HG03520 (cell line): ENCODE measurements at regions not wholly inside any gene's neighbourhood (a gene's known extent, or its start where the extent isn't known, plus 50 kb on each side); places are given as distances from the start of the nearest gene placed in this dataset.

Experiments
- ATAC-seq: cut with Tn5 transposase; IDR thresholded peaks from one replicate; pipeline ENCODE4 v1.9.1; 2021; ENCODE audit warnings: mild to moderate bottlenecking, moderate library complexity; ENCODE audit not compliant: unreplicated experiment

DNA sequence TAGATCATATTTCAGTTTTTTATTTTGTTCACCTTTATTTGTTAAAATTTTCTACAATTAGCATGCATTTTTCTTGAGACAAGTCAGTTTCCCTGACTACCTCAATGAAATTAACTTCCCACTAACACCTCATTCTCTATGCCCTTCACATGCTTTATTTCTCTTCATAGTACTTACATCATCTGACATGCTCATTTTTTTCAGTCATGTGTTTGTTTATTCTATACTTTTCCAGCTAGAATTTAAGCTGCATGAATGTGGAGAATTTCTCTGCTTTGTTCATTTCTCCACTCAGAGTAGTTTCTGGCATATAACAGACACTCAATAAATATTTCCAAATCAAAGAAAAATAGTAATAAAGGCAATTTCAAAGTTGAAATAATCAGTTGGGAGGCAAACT is 78.9 kb upstream of the SCN7A start:
- ATAC-seq, result no peak

DNA sequence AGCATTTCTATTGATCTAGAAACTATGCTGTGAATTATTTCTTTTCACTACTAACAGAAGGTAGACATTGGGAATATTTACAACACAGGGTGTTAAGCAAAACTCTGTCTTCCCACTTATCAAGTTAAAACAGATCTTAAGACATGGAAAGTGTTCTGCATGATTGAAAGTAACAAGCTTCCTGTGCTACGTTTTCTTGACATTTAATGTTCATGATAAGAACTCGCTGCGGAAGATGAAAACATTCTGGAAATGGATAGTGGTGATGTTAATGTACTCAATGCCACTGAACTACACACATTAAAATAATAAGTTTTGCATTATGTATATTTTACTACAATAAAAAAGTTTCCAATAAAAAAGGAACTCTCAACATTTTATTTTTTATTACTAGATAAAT is 74.4 kb upstream of the SCN7A start:
- no peak for ATAC-seq

DNA sequence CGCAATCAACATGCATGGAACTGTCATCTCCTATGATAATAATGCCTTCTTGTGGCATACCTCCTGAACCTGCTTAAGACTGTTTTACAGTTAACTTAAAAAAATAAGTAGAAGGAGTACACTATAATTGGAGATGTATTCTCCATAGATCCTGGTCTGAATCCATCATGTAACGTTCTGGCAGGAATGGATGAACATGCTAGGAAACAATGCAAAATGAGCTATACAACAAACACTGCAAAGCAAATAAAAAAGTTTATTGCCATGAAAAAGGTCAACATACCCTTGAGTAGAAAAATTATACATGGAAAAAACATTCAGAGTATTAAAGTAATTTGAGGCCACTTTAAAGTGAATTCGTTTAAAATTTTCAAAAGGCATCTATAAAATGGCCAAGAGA is 71.5 kb upstream of the SCN7A start:
- no peak for ATAC-seq

DNA sequence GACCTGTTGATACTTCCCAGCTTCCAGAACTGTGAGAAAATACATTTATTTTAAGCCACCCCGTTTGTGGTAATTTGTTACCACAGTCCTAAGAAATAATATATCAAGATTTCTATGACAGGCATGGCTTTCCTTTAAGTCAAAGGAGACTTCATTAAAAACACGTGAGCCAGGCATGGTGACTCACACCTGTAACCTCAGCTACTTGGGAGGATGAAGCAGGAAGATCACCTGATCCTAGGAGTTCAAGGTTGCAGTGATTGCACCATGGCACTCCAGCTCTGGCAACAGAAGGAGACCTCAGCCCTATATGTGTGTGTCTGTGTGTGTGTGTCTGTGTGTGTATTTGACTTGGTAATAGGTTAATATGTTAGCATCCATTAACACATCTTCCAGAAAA is 69.8 kb upstream of the SCN7A start:
- ATAC-seq, result no peak

DNA sequence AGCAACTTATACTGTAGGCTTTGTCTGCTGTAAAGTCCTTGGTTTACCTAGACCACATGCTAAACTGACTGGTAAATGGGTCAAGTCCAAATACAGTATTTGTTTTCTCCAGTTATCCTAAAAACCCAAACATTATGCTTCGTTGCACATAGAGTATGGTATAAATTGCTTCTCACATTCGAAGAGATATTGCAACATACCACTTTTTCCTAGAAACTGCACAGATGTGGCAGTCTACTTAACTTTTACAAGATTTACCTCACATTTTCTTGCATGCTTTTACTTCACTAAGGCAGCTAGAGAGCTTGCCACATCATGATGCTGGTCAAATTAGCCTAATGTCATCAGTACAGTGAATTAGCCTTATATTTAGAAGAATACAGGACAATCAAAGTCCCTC is 66.0 kb upstream of the SCN7A start:
- no peak for ATAC-seq

DNA sequence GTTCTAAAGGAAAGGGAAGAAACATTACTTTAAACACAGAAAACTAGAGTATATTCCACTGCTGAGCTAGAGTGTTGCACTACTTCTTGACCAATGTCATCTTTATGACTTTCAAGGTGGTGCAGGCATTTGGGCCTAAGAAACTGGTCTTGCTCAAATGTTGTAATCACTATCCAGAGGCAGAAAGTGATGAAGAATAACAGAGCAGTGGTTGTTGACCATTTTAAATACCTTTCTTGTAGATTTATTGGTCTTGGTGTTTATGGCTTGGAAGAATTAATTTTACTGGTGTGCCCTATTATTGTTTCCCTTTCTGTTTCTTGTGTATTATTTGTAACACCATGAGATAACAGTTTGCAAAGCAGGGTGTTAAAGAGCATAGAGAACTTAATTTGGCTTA is 56.9 kb upstream of the SCN7A start:
- ATAC-seq, result no peak

DNA sequence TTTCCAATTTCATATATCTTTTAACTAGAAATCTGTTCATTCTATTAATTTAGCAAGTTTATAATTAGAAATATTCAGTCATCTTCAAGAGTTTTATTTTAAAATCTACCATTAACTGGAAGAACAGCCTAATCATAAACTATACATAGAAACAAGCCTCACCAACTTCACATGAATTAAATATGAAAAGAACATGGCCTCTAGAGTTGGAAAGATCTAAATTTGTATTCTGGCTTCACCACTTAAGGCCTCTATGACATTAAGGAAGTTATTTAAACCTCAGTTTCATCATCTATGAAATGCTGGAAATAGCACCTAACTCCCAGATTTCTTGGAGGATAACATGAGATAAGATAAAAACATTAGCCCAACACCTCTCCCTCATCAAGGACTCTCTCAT is 51.4 kb upstream of the SCN7A start:
- ATAC-seq, result no peak
